Stimulated activated CD4-positive, alpha-beta T cell treated with anti-CD3 and anti-CD28 coated beads, TNF-alpha, amount 100 ng/mL, for 48 hours (primary cell): ENCODE measurements at regions not wholly inside any gene's neighbourhood (a gene's known extent, or its start where the extent isn't known, plus 50 kb on each side); places are given as distances from the start of the nearest gene placed in this dataset.

ENCODE experiments used
- DNase-seq, 3 donors: peaks; one replicate each; pipeline ENCODE4 v3.0.0-alpha.2; 2020; ENCODE audit warnings: low read depth in 3 of 3

DNA sequence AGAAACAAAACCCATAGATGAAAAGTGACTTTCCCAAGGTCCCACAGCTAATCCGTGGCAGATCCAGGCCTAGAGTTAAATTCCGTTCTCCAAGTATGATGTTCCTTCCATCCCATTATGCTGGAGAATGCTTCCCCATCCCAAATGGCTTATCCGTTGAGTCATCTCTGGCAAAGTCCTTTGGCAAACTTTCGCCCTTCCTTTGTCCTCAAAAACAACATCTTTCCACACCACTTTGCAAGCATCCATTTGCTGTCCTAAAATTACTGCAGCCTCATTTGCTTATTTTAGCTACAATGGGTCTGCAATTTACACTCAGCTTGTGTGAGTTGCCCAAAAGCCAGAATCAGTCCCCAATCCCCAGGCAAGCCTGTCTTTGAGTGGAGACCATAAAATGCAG lies 304.0 kb upstream of the TLE3 start:
- no peak for DNase-seq

DNA sequence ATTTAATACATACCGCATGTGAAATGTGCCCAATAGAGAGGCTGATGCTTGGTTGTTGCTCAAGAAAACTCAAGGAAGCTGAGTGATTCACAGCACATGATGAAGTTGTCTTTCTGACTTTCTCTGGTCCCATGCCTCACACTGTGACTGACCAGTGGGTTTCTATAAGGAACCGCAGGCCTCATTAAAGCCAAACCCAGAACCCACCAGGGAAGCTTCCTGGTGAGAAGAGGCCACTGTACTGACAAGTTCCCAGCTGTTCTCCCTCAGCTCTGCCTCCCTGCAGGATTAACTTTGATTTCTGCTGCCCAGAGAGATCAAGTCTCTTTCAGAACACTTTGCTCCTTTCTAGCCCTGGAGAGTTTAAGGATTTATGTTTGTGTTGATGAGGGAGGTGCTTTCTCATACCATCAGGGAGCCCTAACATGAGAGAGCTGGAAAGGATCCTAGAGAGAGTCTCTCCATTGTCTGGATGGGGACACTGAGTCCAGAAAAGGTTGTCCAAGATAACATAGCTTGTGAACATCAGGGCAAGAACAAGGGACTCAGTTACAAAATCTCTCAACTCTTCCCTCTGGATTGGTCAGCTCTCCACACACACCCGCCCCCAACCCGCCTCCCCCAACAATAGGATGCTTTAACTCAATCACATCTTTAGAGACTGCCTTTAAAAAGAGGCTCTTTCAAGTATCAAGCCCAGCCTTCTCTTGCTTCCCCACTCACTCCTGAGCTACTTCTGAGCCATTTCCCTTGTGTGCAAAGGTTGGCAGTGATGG lies 303.2 kb upstream of the TLE3 start:
- no peak for DNase-seq

DNA sequence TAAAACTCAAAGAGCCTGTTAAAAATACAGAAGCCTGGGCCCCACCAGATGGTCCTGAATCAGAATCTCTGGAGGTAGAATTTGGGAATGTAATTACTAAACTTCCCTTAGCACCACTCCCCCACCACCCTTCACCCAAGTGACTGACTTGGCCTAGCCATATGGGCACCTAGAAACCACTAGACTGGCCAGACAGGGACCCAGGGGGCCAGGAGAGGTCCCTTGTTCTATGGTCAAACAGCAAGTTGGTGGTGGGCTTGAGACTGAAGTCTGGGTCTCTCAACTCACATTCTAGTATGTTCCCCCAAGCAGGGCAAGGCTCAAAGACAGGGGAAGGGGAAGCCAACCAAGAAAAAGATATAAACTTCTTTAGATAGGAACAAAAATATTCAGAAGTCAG lies 301.5 kb upstream of the TLE3 start:
- no peak for DNase-seq

DNA sequence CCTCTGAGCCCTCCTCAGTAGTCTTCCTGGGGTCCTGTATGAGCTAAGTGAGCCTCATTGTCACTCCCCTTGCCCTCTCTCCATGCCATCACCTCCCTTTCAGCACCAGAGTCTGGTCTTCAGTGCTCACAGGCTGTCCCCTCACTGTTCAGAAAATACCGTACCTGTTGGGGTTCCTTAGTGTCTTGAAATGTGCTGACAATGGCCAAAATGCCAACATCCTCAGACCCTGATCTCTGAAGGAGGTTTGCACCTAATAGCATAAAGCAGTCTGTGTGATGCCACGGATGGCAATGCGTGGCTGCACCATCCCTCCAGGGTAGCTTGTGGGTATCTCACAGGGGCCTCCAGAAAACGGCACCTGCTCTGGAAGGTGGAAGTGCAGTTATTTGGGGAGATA lies 301.0 kb upstream of the TLE3 start:
- no peak for DNase-seq

DNA sequence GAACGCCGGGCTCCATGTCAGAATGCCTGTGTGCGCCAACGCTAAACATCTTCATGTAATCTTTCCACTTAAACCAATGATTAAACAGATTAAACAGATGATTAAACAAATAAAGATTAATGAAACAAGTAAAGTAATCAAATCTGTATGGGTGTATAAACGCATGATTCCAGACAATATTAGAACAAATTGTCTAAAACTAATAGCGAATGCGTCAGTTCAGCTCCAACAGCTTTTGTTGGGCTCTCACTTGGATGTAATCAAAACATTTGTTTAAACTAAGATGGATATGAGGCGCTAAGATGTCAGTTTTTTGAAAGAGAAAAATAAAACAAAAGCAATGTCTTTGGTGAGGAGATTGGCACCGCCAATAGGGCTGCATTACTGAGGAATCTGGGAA lies 299.1 kb upstream of the TLE3 start:
- DNase-seq: no peak

DNA sequence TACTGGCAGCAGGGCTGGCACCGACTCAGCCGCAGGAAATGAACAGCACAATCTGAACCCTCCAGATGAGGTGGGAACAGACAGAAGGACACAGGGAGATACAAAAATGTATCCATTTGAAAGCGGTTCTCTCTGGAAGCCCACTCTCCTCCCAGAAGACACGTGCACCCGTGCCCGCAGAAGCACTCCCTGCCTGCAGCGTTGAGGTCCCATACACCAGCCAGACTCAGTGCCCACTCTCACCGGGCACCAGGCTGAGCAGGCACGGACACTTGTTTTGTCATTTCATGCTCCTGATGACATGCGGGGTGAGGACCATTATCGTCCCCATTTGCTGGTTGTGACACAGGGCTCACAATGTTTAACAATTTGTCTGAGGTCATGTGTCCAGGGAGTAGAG lies 297.4 kb upstream of the TLE3 start:
- DNase-seq: no peak

DNA sequence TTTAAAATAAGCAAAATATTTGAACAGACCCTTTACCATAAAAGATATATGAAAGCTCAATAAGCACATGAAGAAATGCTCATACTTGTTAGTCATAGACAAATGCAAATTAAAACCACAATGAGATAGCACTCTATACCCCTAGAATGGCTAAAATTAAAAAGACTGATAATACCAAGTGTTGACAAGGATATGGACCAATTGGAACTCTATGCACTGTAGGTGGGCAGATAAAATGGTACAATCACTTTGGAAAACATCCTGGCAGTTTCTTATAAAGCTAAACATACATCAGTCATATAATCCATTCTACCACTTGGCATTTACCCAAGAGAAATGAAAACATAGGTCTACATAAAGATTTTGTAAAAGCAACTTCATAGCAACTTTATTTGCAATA lies 293.0 kb upstream of the TLE3 start:
- DNase-seq: no peak

DNA sequence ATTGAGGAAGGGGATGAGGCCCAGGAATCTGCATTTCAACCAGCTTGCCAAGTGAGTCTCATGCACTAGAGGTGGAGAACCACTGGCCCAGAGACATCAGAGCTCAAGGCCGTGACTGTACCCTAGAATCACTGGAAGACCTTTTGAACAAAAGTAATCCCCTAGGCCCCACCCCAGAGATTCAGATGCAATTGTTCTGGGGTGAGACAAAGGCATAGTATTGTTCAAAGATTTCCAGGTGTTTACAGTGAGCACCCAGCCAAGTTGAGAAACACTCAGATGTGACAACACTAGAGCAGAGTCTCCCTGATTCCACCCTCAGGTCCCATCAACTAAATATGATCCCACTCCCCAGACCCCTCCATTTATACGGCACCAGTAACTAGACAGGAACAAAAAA lies 290.3 kb upstream of the TLE3 start:
- DNase-seq: no peak

DNA sequence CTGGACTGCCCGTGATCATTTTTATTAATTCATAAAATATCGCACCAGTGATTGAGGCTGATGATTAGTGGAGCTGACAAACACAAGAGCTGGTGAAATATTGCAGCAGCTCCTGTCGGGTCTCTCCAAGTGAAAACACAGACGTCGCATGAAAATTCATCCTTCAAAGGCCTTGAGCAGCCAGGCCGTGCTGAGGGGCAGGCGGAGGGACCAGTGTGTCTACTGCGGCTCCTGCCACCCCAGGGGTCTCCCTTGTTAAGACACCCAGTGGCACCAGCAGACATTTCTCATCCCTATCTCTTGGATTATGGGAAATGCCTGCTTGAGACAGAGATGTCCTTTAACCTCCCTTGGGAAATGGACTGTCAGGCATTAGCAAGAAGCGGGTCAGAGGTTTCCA lies 289.4 kb upstream of the TLE3 start:
- no peak for DNase-seq

DNA sequence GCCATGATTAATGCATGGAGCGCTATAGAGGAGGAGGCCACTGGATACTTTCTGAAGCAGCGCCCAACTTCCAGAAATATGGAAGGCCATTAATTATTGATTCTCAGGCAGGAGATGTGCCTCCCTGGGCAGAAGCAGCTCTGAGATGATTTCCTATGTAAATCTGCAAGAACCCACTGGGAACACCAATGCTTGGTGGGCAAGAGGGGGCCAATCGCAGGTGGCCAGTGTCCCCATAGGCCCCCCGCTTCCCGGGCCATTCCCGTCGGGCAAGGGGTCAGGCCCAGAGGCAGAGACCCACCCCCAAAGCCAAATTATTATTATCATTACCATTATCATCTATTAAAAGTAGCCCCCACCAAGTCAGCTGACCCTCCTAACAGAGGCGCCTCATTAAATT lies 288.0 kb upstream of the TLE3 start:
- DNase-seq: no peak

DNA sequence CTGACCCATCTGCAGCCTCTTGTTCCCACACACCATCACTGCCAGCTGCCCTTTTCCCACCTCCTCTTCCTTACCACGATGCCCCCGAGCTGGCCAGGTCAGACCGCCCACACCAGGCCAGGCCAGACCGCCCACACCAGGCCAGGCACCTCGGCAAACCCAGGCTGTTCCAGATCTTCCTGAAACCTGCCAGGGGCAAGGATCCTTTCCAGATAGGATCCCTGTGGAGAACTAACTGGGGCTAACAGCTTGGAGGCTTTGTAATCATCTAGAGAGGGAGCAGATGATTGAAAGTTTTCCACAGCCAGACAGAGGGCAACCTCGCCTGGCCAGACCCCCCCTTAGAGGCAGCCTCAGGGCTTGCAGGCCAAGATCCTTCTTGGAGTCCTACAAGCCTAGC lies 287.3 kb upstream of the TLE3 start:
- no peak for DNase-seq

DNA sequence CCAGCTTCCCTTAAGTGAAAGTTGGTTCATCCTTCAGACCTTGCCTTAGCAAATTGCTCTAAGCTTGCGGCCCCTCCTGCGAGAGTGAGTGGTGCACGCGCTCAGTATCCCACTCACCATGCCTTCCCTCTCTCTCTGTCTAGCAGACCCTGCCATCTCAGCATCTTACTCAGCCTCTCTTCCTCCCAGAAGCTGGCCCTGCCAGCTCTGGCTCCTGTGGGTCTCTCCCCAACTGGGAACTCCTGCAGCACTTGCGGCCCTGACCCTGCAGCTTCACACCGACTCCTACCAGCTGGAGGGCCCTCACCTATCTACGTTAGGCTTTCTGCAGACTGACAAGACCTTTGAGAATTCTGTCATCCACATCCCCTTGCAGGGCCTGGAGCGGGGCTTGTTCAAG lies 286.1 kb upstream of the TLE3 start:
- DNase-seq: no peak

DNA sequence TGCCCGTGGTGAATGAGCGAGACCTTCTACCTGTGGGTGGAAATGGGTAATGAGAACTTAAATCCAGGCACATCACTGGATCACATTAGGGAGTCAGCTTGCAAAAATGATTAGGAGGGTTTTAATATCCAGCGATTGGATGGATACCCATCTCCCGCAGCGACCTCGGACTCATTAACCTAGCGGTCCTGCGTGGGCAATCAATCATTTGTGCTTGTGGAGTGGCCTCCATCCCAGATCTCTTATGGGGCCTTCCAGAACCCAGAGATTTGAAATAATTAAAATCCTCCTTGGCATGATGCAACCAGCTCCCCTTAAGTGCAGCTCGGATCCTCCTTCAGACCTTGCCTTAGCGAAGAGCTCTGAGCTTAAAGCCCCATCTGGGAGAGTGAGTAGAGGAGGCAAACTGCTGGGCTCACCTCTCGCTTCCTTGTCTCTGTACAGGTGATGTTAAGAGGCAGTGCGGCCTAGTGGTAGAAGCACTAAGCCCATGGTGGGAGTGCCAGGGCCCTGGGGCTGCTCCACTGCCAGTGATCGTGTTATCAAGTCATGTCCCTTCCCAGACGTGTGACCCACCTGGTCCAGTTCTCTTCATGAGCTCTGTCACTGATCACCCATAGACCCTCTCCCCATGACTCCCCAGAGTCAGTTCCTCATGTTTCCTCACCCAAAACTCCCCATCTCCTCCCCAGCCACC lies 285.2 kb upstream of the TLE3 start:
- no peak for DNase-seq

DNA sequence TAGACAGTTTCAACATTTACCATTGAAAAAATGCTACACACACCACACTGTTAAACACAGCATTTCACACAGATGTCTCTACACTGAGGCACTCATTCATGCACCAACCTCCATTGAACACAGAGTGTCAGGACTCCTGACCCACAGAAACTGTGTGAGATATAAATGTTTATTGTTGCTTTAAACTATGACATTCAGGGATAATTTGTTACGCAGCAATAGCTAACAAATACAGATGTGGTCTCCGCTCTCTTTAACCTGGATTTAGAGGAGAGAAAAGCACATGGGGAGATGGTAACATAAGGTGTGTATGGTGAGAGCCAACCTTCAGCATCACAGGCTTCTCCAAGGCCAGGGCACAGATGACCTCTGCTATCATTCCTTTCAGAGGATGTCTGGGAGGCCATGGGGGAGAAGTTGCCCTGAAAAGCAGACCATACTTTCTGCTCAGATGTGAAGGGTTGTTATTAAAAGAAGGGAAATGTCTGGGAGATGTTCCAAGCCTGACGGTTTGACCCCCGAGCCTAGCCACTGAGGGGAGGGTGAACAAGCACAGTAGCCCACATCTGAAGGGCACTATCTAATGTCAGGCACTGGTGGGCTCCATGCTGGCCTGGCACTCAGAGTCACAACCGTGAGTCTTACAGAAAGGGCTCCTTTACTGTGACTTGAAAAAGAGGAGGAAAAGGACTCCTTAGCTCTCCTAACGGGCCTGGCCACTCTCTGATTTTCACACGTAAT lies 284.5 kb upstream of the TLE3 start:
- no peak for DNase-seq

DNA sequence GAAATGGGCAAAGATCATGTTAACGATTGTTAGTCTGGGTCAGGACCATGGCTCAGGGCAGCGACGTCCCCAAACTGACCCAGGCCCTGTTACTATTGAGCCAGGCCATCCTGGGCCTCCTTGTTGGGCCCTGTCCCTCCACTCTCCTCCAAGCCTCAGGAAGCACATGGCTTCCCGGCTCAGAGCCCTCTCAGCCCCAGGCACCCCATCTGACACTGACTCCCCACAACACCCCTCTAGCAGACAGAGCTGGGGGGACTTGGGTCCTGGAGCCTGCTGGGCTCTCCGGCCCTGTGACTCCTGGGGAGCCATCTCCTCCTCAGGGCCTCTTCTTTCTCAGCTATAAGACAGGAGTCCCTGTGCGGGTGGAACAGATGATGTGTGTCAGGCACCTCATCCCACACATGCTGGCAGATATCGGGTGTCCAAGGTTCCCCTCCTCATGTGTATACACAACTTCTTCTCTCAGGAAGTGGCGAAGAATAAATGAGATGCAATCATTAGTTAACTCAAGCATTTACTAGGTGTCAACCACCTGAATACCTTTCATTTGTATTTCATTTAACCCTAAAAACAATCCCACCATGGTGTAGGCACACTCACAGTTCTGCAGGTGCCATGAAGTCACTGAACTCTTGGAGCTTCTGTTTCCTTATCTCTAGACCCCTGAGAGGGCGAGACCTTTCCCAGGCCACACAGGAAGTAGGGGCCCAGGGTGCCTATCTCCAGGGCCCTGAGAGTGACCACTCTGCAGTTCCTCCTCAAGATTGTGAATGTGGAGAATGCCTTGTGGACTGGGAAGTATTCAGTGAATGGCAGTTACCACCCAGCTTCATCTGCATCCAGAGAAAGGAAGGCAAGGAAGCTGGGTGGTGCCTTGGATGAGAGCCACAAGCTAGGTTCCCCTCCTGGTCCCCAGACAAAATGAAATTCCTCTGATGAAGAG lies 282.5 kb upstream of the TLE3 start:
- no peak for DNase-seq

DNA sequence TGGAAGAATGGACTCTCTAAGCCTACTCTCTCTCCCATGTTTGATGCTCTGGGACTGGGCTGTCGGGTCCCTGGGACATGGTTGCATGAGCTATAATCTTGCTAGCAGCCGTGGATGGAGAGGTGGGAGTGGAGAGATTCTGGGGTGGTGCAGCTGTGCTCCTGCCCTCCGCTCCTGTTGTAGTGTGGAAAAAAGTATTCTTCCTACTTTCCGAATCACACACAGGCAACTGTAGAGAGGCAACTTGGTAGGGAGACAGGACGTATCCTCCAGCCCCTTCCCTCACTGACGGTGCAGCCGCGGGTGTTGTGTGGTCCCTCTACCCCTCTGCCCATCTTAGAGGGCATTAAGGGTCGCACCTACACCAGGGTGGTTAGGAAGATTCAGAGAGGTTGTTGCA lies 281.4 kb upstream of the TLE3 start:
- DNase-seq: no peak

DNA sequence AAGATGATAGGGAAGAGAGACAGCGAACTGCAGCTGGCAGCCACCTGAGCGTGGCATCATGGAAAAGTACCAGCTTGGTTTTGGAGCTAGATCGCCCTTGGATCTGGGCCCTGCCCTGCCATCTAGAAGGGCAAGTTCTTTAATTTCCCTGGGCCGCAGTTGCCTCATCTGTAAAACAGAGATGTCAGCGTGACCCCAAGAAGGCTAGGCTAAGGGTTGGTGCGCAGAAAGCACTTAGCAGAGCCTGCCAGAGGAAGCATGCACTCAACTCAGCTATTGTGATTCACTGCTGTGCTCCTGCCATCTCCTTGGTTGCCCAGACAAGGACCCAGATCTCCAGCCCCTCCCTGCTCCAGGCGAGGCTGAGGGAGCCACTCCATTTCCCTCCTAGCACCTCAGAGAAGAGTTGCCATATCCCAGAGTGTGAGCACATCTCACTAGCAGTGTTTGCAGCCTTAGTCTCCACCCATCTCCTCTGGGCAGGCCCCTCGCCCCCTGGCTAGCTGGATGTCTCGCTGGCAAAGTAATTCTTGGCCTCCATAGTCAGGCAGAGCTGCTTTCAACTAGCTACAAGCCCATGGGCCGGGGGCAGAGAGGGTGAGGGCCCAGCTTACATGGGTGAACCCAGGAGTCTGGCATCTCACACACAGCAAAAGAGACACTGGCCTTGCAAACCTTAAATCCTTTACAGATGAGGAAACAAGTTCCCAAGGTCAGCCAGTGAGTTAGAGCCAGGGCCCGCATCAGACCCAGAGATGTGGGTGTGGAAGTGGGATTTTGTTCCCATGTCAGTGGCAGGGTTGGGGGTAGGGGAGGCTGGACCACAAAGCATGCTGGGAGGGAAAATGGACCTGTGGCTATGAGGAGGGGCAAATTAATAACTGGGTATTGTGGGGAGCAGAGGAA lies 280.7 kb upstream of the TLE3 start:
- DNase-seq: no peak

DNA sequence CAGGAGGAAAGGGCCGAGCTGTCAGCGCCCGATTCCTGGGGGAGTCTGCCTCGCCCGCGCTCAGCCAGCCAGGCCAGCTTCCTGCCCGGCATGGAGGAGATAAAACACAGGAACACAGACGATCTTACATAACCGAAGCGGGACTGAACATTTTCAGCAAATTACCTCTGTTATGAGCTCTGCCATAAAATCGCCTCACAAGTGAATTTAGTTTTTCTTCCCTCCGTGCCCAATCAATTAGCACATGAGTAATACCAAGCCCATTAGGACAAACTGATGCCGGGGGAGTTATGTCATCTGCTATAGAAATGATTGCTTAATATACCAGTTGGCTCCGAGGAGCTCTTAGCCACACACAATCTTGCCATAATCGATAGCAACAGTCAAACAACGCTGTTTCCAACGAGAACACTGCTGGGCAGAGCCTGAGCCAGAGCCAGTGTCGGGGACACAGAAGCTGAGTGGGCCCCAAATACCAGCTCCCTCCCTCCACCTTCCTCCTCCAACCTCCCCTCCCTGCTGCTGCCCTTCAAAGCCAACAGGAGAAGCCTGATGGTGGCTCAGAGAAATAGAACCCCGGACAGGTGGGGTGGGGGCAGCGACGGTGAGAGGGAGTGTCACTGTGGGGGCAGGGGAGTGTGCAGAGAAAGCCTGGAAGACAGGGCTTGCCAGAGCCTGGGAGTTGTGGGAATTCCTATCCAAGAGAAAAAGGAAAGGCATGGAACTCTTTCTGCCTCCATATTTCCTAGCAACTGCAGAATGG lies 279.4 kb upstream of the TLE3 start:
- DNase-seq: no peak

DNA sequence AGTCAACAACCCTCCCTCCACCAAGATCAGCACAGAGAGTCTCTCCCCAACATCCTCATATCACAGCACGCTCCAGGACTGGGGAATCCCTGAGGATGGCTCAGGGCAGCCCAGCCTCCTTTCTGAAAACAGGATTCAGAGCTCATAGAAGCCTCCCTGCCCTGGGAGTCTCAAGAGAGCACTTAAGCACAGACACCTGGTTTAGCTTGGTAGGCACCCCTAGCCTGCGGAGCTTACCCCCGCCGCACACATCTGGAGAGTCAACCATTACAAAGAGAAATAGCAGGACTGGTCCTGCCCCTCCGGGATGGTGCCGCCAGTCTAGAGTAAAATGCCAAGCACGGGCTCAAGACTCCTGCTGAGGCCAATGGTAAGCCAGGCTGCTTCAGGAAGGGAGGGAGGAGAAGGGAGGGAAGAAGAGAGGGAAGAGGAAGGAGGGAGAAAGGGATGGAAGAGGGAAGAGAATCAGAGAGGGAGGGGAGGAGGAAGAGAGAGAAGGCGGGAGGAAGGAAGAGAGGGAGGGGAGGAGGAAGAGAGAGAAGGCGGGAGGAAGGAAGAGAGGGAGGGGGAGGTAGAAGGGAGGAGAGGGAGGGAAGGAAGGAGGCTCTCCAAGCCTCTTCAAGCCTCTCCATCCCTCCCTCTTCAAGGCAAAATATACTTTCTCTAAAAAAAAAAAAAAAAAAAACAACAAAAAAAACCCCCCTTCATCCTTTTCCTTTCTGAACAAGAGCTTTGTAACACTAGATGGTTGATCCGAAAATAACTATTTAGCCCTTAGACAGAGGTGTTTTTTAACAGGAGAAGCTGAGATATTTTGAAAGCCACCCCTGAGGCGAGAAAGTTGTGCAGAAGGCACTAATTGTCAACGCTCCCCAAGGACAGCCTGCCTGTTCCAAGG lies 278.6 kb upstream of the TLE3 start:
- no peak for DNase-seq
